ENCODE measurements at regions not wholly inside any gene's neighbourhood (a gene's known extent, or its start where the extent isn't known, plus 50 kb on each side); places are given as distances from the start of the nearest gene placed in this dataset.

- peaks cover 3% of the 10 kb centered on the region for H3K4me1 ChIP-seq (ENCODE audit: control insufficient read depth, insufficient read depth, low read length, poor library complexity, severe bottlenecking)
- WGBS, 2 experiments (ENCODE audit: insufficient coverage in 2 of 2), result 77 to 97% methylated on average over 2 to 4 of the region's 4 CpGs
Observed at GRCh38 chr9:16155878-16156277, 603.0 kb downstream of the CCDC171 start.

GRCh38 chr9:16157216-16157615 is 604.4 kb downstream of the CCDC171 start:
- no peaks in the 10 kb centered on the region for H3K36me3 ChIP-seq (ENCODE audit: control insufficient read depth, insufficient read depth, low read length)
- no peak overlapping the region for H3K27ac ChIP-seq (ENCODE audit: low read depth, low read length, severe bottlenecking)
- H3K4me3 ChIP-seq (ENCODE audit: extremely low read depth, insufficient read depth, low read length, poor library complexity, severe bottlenecking), result no peak overlapping the region
- no peaks in the 10 kb centered on the region for H3K4me1 ChIP-seq (ENCODE audit: control insufficient read depth, insufficient read depth, low read length, poor library complexity, severe bottlenecking)
- no peaks in the 10 kb centered on the region for H3K9me3 ChIP-seq (ENCODE audit: control insufficient read depth, low read length)
- WGBS, 2 experiments (ENCODE audit: insufficient coverage in 2 of 2), result 74 to 96% methylated on average over 3 of the region's 3 CpGs

More at GRCh38 chr9:16155878-16156277, 603.0 kb downstream of the CCDC171 start:
- Histone ChIP-seq H3K9me3 (ENCODE audit: control insufficient read depth, low read length) (no peaks in the 10 kb centered on the region), H3K27ac (ENCODE audit: low read depth, low read length, severe bottlenecking) (no peak overlapping the region), H3K4me3 (ENCODE audit: extremely low read depth, insufficient read depth, low read length, poor library complexity, severe bottlenecking) (no peak overlapping the region), H3K36me3 (ENCODE audit: control insufficient read depth, insufficient read depth, low read length) (no peaks in the 10 kb centered on the region)

- Histone ChIP-seq H3K27ac (ENCODE audit: low read depth, low read length, severe bottlenecking) (peak overlapping the region; percentile 18), H3K36me3 (ENCODE audit: control insufficient read depth, insufficient read depth, low read length) (no peaks in the 10 kb centered on the region), H3K4me1 (ENCODE audit: control insufficient read depth, insufficient read depth, low read length, poor library complexity, severe bottlenecking) (no peaks in the 10 kb centered on the region), H3K9me3 (ENCODE audit: control insufficient read depth, low read length) (no peaks in the 10 kb centered on the region), H3K4me3 (ENCODE audit: extremely low read depth, insufficient read depth, low read length, poor library complexity, severe bottlenecking) (no peak overlapping the region)
- no CpG with 5 or more reads among the region's 4 CpGs for WGBS, 2 experiments (ENCODE audit: insufficient coverage in 2 of 2)
Observed at GRCh38 chr9:16157651-16158050, 604.8 kb downstream of the CCDC171 start.

- 96 to 98% methylated on average over 6 of the region's 9 CpGs for WGBS, 2 experiments (ENCODE audit: insufficient coverage in 2 of 2)
- Histone ChIP-seq H3K9me3 (ENCODE audit: control insufficient read depth, low read length) (no peaks in the 10 kb centered on the region), H3K4me3 (ENCODE audit: extremely low read depth, insufficient read depth, low read length, poor library complexity, severe bottlenecking) (no peak overlapping the region), H3K4me1 (ENCODE audit: control insufficient read depth, insufficient read depth, low read length, poor library complexity, severe bottlenecking) (no peaks in the 10 kb centered on the region), H3K36me3 (ENCODE audit: control insufficient read depth, insufficient read depth, low read length) (no peaks in the 10 kb centered on the region), H3K27ac (ENCODE audit: low read depth, low read length, severe bottlenecking) (no peak overlapping the region)
Observed at GRCh38 chr9:16158093-16158492, 605.2 kb downstream of the CCDC171 start.

GRCh38 chr9:16161483-16161882 is 608.6 kb downstream of the CCDC171 start:
- Histone ChIP-seq H3K27ac (ENCODE audit: low read depth, low read length, severe bottlenecking) (no peak overlapping the region), H3K9me3 (ENCODE audit: control insufficient read depth, low read length) (no peaks in the 10 kb centered on the region), H3K4me1 (ENCODE audit: control insufficient read depth, insufficient read depth, low read length, poor library complexity, severe bottlenecking) (no peaks in the 10 kb centered on the region), H3K4me3 (ENCODE audit: extremely low read depth, insufficient read depth, low read length, poor library complexity, severe bottlenecking) (no peak overlapping the region), H3K36me3 (ENCODE audit: control insufficient read depth, insufficient read depth, low read length) (no peaks in the 10 kb centered on the region)
- 88 to 100% methylated on average over 2 to 4 of the region's 6 CpGs for WGBS, 2 experiments (ENCODE audit: insufficient coverage in 2 of 2)

- Histone ChIP-seq H3K9me3 (ENCODE audit: control insufficient read depth, low read length) (no peaks in the 10 kb centered on the region), H3K4me1 (ENCODE audit: control insufficient read depth, insufficient read depth, low read length, poor library complexity, severe bottlenecking) (no peaks in the 10 kb centered on the region), H3K27ac (ENCODE audit: low read depth, low read length, severe bottlenecking) (no peak overlapping the region), H3K4me3 (ENCODE audit: extremely low read depth, insufficient read depth, low read length, poor library complexity, severe bottlenecking) (no peak overlapping the region), H3K36me3 (ENCODE audit: control insufficient read depth, insufficient read depth, low read length) (no peaks in the 10 kb centered on the region)
- WGBS, 2 experiments (ENCODE audit: insufficient coverage in 2 of 2), result no CpG with 5 or more reads among the region's 3 CpGs
Observed at GRCh38 chr9:16170119-16170518, 617.3 kb downstream of the CCDC171 start.

GRCh38 chr9:16171911-16172310 is 619.1 kb downstream of the CCDC171 start:
- no peaks in the 10 kb centered on the region for H3K36me3 ChIP-seq (ENCODE audit: control insufficient read depth, insufficient read depth, low read length)
- H3K4me1 ChIP-seq (ENCODE audit: control insufficient read depth, insufficient read depth, low read length, poor library complexity, severe bottlenecking), result no peaks in the 10 kb centered on the region
- no peak overlapping the region for H3K27ac ChIP-seq (ENCODE audit: low read depth, low read length, severe bottlenecking)
- H3K4me3 ChIP-seq (ENCODE audit: extremely low read depth, insufficient read depth, low read length, poor library complexity, severe bottlenecking), result no peak overlapping the region
- no peaks in the 10 kb centered on the region for H3K9me3 ChIP-seq (ENCODE audit: control insufficient read depth, low read length)
- WGBS, 2 experiments (ENCODE audit: insufficient coverage in 2 of 2), result 84 to 86% methylated on average over 6 of the region's 6 CpGs

GRCh38 chr9:16172796-16173195 is 620.0 kb downstream of the CCDC171 start:
- Histone ChIP-seq H3K9me3 (ENCODE audit: control insufficient read depth, low read length) (no peaks in the 10 kb centered on the region), H3K4me1 (ENCODE audit: control insufficient read depth, insufficient read depth, low read length, poor library complexity, severe bottlenecking) (no peaks in the 10 kb centered on the region), H3K36me3 (ENCODE audit: control insufficient read depth, insufficient read depth, low read length) (no peaks in the 10 kb centered on the region), H3K4me3 (ENCODE audit: extremely low read depth, insufficient read depth, low read length, poor library complexity, severe bottlenecking) (no peak overlapping the region), H3K27ac (ENCODE audit: low read depth, low read length, severe bottlenecking) (no peak overlapping the region)
- 93% methylated on average over 2 to 4 of the region's 5 CpGs for WGBS, 2 experiments (ENCODE audit: insufficient coverage in 2 of 2)

GRCh38 chr9:16174915-16175314 is 622.1 kb downstream of the CCDC171 start:
- Histone ChIP-seq H3K27ac (ENCODE audit: low read depth, low read length, severe bottlenecking) (no peak overlapping the region), H3K4me1 (ENCODE audit: control insufficient read depth, insufficient read depth, low read length, poor library complexity, severe bottlenecking) (no peaks in the 10 kb centered on the region), H3K36me3 (ENCODE audit: control insufficient read depth, insufficient read depth, low read length) (no peaks in the 10 kb centered on the region), H3K4me3 (ENCODE audit: extremely low read depth, insufficient read depth, low read length, poor library complexity, severe bottlenecking) (no peak overlapping the region), H3K9me3 (ENCODE audit: control insufficient read depth, low read length) (no peaks in the 10 kb centered on the region)

- H3K36me3 ChIP-seq (ENCODE audit: control insufficient read depth, insufficient read depth, low read length), result no peaks in the 10 kb centered on the region
- no peak overlapping the region for H3K4me3 ChIP-seq (ENCODE audit: extremely low read depth, insufficient read depth, low read length, poor library complexity, severe bottlenecking)
- no peaks in the 10 kb centered on the region for H3K4me1 ChIP-seq (ENCODE audit: control insufficient read depth, insufficient read depth, low read length, poor library complexity, severe bottlenecking)
- no peaks in the 10 kb centered on the region for H3K9me3 ChIP-seq (ENCODE audit: control insufficient read depth, low read length)
- 94 to 100% methylated on average over 3 of the region's 3 CpGs for WGBS, 2 experiments (ENCODE audit: insufficient coverage in 2 of 2)
- H3K27ac ChIP-seq (ENCODE audit: low read depth, low read length, severe bottlenecking), result no peak overlapping the region
Observed at GRCh38 chr9:16175461-16175860, 622.6 kb downstream of the CCDC171 start.

- Histone ChIP-seq H3K9me3 (ENCODE audit: control insufficient read depth, low read length) (no peaks in the 10 kb centered on the region), H3K36me3 (ENCODE audit: control insufficient read depth, insufficient read depth, low read length) (no peaks in the 10 kb centered on the region), H3K27ac (ENCODE audit: low read depth, low read length, severe bottlenecking) (no peak overlapping the region), H3K4me1 (ENCODE audit: control insufficient read depth, insufficient read depth, low read length, poor library complexity, severe bottlenecking) (no peaks in the 10 kb centered on the region), H3K4me3 (ENCODE audit: extremely low read depth, insufficient read depth, low read length, poor library complexity, severe bottlenecking) (no peak overlapping the region)
Observed at GRCh38 chr9:16178294-16178693, 625.5 kb downstream of the CCDC171 start.

- Histone ChIP-seq H3K4me3 (ENCODE audit: extremely low read depth, insufficient read depth, low read length, poor library complexity, severe bottlenecking) (no peak overlapping the region), H3K9me3 (ENCODE audit: control insufficient read depth, low read length) (no peaks in the 10 kb centered on the region), H3K36me3 (ENCODE audit: control insufficient read depth, insufficient read depth, low read length) (no peaks in the 10 kb centered on the region), H3K27ac (ENCODE audit: low read depth, low read length, severe bottlenecking) (no peak overlapping the region), H3K4me1 (ENCODE audit: control insufficient read depth, insufficient read depth, low read length, poor library complexity, severe bottlenecking) (no peaks in the 10 kb centered on the region)
- 81 to 97% methylated on average over 3 to 4 of the region's 5 CpGs for WGBS, 2 experiments (ENCODE audit: insufficient coverage in 2 of 2)
Observed at GRCh38 chr9:16179566-16179965, 626.7 kb downstream of the CCDC171 start.
